HUDEP-2 (cell line): ENCODE measurements at regions not wholly inside any gene's neighbourhood (a gene's known extent, or its start where the extent isn't known, plus 50 kb on each side); places are given as distances from the start of the nearest gene placed in this dataset.
A peak's percentile ranks its signal among the peaks of the same experiment; 100 is the strongest.
"Not testable (repeated sequence)": the region's sequence is repeated elsewhere in the genome, so short reads cannot be mapped to it uniquely, and the experiment has no call there.

ENCODE experiments used
- DNase-seq, 76 experiments: peaks; one replicate each; lab custom pipeline; 2025; ENCODE audit not compliant: unreplicated experiment in 76 of 76; lab: John Stamatoyannopoulos, UW

DNA sequence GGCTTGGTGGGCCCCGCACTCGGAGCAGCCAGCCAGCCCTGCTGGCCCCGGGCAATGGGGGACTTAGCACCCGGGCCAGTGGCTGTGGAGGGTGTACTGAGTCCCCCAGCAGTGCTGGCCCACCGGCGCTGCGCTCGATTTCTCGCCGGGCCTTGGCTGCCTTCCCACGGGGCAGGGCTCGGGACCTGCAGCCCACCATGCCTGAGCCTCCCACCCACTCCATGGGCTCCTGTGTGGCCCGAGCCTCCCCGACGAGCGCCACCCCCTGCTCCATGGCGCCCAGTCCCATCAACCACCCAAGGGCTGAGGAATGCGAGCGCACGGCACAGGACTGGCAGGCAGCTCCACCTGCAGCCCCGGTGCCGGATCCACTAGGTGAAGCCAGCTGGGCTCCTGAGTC lies 202.2 kb downstream of the ZC3H11B start:
- DNase-seq, result not testable (repeated sequence)

DNA sequence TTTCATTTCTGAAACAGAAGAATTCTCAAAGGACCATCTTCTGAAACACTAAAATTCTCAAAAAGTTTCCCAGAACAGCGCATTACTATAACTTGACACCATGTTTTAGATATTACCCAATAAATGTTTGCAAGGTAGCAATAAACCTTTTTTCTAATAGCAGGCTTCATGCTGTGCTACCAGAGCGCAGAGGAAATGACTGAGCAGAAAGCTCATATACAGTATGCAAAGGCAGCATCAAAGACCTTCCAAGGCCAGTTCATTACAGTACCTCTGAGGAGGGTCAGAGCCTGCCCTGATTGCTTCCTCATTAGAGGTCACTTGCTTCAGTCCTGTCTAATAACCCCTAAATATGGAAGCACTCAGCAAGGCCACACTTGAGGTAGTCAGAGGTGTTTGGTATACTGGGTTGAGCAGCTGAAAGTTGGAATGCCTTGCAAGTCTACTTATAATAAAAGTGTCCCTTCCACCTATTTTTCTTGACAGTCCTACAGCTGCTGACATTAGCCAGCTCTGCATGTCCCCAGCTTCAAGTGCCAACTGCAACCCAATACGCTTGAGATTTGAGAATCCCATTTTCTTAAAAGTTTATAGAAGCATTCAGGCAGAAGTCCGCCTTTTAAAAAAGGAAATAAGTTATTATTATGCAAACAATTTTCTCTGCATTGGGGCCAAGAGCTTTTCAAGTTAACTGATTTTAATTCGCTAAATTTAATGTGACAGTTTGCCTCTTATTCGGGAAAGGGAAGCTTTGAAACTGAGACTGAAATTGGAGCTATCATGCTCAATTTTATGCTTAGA lies 207.2 kb downstream of the ZC3H11B start:
- no peak for DNase-seq

DNA sequence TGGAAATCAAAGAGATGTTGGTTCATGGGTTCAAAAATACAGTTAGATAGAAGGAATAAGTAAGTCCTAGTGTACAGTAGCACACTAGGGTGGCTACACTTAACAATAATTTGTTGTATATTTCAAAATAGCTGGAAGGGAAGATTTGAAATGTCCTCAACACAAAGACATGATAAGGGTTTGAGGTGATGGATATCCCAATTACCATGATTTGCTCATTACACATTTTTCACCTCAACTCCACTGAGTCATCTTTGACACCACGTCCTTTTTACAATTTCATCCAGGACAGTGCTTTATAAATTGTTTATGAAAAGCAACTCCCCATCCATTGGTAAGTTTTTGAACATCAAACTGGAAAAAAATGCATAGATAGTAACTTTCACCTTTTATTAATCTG lies 208.3 kb downstream of the ZC3H11B start:
- no peak for DNase-seq

- DNase-seq, result no peak
Observed at GRCh38 chr1:219402925-219403324, 210.0 kb downstream of the ZC3H11B start.

GRCh38 chr1:219401724-219402625 lies 210.9 kb downstream of the ZC3H11B start:
- DNase-seq, result no peak

GRCh38 chr1:219399446-219399845 lies 213.5 kb downstream of the ZC3H11B start:
- no peak for DNase-seq

GRCh38 chr1:219398815-219399396 lies 214.0 kb downstream of the ZC3H11B start:
- no peak for DNase-seq

DNA sequence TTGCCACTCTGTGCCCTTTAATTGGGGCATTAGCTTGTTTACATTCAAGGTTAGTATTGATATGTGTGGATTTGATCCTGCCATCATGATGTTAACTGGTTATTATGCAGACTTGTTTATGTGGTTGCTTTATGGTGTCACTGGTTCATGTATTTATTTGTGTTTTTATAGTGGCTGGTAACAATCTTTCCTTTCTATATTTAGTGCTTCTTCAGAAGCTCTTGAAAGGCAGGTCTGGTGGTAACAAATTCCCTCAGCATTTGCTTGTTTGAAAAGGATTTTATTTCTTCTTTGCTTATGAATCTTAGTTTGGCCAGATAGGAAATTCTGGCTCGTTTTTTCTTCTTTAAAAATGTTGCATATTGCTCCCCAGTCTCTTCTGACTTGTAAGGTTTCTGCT lies 215.4 kb downstream of the ZC3H11B start:
- no peak for DNase-seq

GRCh38 chr1:219391297-219391696 lies 217.6 kb downstream of the LYPLAL1 start:
- no peak for DNase-seq

DNA sequence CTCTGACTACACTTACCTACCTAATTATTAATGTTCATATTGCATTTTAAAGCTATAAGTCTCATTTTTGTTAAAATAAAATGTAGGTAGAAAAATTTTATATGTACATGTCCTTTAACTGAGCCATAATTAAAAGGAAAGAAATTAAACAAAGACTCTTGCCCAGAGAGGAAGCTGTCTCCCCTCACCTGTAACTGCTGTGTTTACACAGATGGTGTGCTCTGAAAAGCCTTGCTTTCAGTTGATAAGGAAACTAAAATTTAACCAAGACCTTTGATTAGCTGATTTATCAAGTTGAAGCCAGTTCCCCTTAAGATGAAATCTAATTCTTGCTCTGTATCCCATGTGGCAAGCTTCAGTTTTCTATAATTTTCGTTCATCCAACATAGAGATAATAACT lies 213.5 kb downstream of the LYPLAL1 start:
- no peak for DNase-seq

GRCh38 chr1:219385787-219386427 lies 212.2 kb downstream of the LYPLAL1 start:
- peak in 18 of 76 experiments; percentile 0 to 41 (median 8) for DNase-seq

- DNase-seq, result no peak
Observed at GRCh38 chr1:219383281-219383680, 209.6 kb downstream of the LYPLAL1 start.

- DNase-seq, result no peak
Observed at GRCh38 chr1:219381396-219381795, 207.7 kb downstream of the LYPLAL1 start.

DNA sequence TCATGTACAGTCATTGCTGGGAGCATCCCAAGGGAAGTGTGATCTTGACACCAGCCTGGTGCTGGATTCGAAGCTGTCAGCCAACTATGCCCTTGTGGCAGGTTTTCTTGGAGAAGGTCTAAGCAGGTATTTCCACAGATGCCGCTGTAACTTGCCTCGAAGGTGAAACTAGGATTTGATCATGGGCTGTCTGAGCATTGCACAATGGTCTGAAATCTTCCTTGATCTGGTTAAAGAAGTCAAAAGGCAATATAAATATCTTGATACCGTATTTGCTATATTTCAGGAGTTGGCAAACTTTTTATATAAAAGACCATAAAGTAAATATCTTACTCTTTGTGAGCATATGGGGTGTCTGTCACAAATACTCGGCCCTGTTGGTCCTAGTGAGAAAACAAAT lies 206.8 kb downstream of the LYPLAL1 start:
- DNase-seq, result no peak

DNA sequence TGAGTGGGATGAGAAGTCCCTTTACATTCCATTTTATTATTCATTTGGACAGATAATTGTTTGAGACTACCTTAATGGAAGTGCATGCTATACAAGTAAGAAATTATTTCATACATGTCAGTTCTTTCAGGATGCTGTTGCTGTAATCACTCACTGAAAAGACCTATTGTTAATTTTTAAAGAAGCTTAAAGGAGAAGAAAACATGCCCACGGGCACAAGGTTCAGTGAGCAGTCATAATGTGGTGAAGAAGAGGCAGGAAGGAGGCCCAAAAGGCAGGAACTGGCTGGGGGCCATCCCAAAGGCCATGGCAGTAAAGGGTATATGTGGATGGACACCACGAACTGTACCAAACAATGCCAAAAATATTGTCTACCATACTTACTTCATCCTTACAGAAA lies 206.0 kb downstream of the LYPLAL1 start:
- DNase-seq, result no peak

GRCh38 chr1:219374636-219375035 lies 201.0 kb downstream of the LYPLAL1 start:
- DNase-seq, result no peak

DNA sequence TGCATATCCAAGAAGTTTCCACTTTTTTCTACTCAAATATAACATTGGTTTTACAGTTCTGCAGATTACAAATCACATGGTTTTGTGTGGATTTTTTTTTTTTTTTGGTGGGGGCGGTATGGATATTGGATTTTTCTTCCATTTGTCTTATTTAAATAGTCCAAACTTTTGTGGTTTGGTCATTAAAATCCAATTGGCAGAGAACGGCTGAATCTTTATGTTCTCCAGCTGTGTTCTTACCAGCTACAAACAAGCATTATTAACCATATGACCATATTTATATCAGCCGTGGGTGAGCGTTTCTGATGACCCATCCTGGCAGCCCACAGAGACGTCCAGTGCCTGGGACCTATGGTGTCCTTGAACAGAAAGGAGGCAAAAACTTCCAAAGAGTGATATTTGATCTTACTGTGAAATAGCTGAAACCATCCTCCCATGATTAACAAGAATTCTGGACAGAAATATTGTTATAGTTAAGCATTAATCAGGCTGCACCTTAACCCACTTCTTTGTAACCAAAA lies 200.4 kb downstream of the LYPLAL1 start:
- DNase-seq, result no peak

DNA sequence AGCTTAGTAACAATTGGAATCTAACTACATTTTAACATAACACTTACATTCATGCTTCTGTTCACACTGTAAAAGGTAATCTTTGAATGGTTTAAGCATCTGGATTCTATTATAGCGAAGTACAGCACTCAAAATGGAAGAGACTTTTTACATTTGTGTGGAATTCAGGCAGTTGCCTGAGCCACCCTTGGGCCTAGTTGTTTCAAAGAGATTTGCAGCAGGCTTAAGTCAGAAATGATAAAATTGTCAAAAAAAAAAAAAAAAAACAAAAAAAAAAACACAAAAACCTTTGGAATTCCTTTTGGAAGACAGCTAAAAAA lies 199.9 kb downstream of the LYPLAL1 start:
- no peak for DNase-seq

DNA sequence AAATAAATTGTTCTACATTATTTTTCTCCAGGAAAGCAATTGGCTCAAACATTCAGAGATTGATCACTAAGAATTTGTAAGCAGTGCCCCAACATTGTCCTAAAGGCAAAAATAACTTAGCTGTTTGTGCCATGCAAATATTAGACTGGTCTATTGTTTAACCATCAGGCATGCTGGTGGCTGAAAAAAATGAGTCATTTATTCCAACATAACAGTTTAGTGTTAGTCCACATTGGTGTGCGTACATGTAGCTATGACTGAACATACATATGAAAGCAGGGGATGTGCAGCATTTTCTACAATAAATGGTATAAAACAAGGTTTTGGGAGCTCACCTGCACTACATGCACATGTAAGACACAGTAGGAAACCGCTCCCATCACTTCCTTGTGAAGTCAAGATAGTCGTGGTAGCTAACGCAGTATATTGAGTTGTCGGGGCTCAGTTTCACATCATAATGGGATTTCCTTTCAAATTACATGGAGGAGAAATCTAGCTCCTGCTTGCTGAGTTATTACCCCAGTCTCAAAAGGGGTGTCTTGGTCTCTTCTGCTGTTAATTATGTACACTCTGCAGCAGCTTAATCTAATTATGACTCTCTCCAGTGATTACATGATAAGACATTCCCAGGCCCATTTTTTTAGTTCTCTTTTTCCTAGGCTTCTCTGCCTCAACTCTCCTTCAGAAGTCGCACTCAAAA lies 199.4 kb downstream of the LYPLAL1 start:
- no peak for DNase-seq

- DNase-seq, result no peak
Observed at GRCh38 chr1:219371471-219371870, 197.8 kb downstream of the LYPLAL1 start.
